Fibroblast of villous mesenchyme (primary cell): ENCODE measurements at regions not wholly inside any gene's neighbourhood (a gene's known extent, or its start where the extent isn't known, plus 50 kb on each side); places are given as distances from the start of the nearest gene placed in this dataset.

Source experiments
- DNase-seq: peaks from one replicate; pipeline ENCODE4 v3.0.0-alpha.2; 2010; ENCODE audit warnings: low read depth
- H3K4me3 ChIP-seq: 2 replicates; pipeline ENCODE4 v1.5.1; 2011; ENCODE audit warnings: low read depth, mild to moderate bottlenecking, low read length
- TF ChIP-seq, protein P1 (sequence below): IDR thresholded peaks from 2 replicates; pipeline ENCODE4 v1.5.1; 2012; ENCODE audit warnings: low read depth, mild to moderate bottlenecking, low read length; ENCODE audit not compliant: insufficient read depth

- TF ChIP-seq, protein P1, sequence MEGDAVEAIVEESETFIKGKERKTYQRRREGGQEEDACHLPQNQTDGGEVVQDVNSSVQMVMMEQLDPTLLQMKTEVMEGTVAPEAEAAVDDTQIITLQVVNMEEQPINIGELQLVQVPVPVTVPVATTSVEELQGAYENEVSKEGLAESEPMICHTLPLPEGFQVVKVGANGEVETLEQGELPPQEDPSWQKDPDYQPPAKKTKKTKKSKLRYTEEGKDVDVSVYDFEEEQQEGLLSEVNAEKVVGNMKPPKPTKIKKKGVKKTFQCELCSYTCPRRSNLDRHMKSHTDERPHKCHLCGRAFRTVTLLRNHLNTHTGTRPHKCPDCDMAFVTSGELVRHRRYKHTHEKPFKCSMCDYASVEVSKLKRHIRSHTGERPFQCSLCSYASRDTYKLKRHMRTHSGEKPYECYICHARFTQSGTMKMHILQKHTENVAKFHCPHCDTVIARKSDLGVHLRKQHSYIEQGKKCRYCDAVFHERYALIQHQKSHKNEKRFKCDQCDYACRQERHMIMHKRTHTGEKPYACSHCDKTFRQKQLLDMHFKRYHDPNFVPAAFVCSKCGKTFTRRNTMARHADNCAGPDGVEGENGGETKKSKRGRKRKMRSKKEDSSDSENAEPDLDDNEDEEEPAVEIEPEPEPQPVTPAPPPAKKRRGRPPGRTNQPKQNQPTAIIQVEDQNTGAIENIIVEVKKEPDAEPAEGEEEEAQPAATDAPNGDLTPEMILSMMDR: no peak
- H3K4me3 ChIP-seq: no peak overlapping the region
- peak; percentile 48 for DNase-seq
Observed at GRCh38 chr1:201676197-201676596, 137.3 kb downstream of the NAV1 start.

- TF ChIP-seq, protein P1: no peak
- no peak for DNase-seq
- H3K4me3 ChIP-seq: no peak overlapping the region
Observed at GRCh38 chr1:201676641-201677040, 137.7 kb downstream of the NAV1 start.

DNA sequence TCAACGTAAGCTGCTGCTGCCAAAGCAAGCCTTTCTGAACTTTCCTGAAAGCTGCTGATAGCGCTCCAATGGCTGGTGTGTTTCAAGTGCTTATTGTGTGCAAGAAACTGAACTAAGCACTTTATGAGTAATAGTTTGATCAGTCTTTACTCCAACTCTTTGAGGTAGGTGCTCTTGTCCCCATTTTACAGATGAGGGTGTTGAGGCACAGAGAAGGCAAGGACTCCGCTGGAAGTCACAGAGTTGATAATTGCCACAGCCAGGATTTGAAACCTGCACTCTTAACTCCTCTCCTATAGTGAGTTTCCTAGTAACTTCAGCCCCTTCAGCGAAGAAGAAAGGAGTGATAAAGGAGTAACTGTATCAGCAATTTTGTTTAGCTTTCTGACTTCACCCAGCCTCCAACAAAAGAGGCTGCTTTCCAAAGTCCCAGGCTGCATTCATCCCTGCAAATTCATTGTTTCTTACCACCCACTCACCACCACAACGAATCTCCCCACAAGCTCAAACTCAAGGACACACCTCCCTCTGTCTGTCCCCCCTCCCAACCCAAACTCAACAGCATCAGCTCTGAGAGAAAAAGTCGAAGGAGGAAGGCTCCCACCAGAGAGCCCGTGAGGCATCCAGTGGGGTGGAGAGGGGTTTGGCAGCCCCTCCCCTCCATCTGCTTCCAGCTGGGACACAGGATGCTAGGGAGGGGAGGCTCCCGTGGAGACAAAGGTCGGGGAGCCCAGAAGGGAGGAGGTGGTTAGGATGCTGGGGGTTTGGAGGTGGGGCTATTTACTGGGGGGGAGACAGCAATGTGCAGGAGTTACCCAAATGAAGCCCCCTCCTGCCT lies 139.6 kb downstream of the NAV1 start:
- no peak for DNase-seq
- TF ChIP-seq, protein P1: no peak
- H3K4me3 ChIP-seq: no peak overlapping the region

- no peak for DNase-seq
- no peak overlapping the region for H3K4me3 ChIP-seq
- TF ChIP-seq, protein P1: no peak
Observed at GRCh38 chr1:201681375-201681774, 142.4 kb downstream of the NAV1 start.

DNA sequence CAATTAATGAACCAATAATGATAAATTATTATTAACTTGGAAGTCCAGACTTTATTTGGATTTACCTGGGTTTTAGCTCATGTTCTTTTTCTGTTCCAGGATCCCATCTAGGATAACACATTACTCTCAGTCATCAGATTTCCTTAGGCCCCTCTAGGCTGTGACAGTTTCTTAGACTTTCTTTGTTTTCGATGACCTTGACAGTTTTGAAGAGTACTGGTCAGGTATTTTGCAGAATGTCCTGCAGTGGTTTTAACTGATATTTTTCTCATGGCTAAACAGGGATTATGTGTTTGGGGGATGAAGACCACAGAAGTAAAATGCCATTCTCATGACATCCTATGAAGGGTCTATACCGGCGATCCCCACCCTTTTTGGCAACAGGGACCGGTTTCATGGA lies 144.0 kb downstream of the NAV1 start:
- TF ChIP-seq, protein P1: no peak
- no peak overlapping the region for H3K4me3 ChIP-seq
- DNase-seq: no peak

DNA sequence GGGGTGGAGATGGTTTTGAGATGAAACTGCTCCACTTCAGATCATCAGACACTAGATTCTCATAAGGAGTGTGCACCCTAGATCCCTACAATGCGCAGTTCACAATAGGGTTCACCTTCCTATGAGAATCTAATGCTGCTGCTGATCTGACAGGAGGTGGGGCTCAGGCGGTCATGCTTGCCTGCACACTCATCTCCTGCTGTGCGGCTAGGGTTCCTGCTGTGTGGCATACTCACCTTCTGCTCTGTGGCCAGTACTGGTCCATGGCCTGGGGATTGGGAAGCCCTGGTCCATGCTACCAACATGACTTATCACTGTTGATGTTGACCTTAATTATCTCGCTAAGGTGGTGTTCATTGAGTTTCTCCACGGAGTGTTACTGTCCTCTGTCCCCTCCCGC lies 144.5 kb downstream of the NAV1 start:
- TF ChIP-seq, protein P1: no peak
- H3K4me3 ChIP-seq: no peak overlapping the region
- no peak for DNase-seq

- TF ChIP-seq, protein P1: no peak
- H3K4me3 ChIP-seq: no peak overlapping the region
- DNase-seq: no peak
Observed at GRCh38 chr1:201685485-201685884, 143.5 kb upstream of the IPO9 start.
